GM21786 (cell line): ENCODE measurements at regions not wholly inside any gene's neighbourhood (a gene's known extent, or its start where the extent isn't known, plus 50 kb on each side); places are given as distances from the start of the nearest gene placed in this dataset.

Experiments
- ATAC-seq: cut with Tn5 transposase; IDR thresholded peaks from one replicate; pipeline ENCODE4 v1.9.1; 2021; ENCODE audit not compliant: unreplicated experiment

GRCh38 chr1:60151311-60151710, 77.7 kb upstream of the C1orf87 start:
- ATAC-seq: no peak

DNA sequence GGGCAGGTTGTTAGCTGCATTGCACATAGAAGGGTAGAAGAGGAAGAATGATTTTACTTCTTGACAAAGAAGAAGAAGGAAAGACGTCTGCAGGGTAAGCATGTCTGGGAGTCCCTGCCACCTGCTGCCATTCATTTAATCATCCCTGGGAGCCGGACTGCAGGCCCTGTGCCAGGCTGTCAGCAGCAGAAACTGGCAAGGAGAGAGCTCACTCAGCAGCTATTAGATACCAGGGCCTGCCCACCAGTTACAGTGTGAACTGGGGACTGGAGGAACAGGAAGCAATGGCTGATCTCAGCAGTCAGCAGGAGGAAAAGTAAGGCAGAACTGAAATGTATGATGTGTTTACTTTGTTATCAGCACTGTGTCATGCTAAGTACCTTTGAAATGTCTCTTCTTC, 75.7 kb upstream of the C1orf87 start:
- ATAC-seq: no peak

GRCh38 chr1:60146884-60147283, 73.3 kb upstream of the C1orf87 start:
- ATAC-seq: no peak

DNA sequence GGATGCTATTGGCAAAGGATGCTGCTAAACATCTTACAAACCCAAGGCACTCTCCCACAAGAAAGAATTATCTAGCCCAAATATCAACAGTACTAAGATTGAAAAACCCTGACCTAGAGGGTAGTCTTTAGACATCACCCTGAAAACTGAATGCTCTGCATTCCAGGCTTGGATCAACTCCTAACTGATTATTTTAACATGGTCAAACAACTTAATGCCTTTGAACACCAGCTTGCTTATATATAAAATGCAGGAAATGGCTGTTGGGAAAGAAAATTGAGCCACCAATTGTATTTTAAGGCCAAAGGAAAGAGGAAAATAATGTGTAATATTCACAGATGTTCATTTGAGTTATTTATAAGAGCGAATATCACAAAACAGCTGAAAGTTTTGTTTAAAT, 72.2 kb upstream of the C1orf87 start:
- ATAC-seq: no peak

GRCh38 chr1:60141743-60142142, 68.2 kb upstream of the C1orf87 start:
- no peak for ATAC-seq

DNA sequence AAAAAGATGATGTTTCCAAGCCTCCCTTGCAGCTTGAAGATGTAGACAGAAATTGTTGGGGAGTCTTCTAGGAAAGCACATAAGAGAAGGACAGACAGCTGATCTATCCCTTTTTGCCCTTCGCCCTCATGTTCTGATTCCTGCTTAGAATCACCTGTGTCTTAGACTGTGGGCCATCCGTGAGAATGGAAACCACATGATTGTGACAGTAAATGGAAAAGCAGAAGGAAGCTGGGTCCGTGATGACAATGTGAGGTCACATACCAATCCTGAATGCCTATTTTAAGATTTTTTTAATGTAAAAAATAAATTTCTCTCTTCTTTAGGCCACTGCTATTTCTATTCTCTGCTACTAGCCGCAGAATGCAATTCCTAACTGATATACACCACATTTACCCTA, 67.7 kb upstream of the C1orf87 start:
- ATAC-seq: no peak

DNA sequence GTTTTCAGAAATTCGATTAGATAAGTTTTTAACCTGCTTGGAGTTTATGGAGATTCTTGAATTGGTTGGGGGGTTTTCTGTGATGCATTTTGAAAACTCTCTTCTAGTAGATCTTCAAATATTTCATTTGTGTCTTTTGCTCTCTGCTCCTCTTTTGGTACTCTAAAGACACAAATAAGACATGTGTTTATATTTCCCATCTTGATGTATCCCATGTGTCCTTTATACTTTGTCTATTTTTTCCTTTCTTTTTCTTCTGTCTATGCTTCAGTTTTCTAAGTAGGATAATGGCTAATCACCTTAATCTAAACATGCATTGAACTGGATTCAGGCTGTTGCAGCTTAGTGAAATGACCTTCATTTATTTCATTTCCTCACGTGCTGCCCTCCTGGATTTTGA, 63.8 kb upstream of the C1orf87 start:
- ATAC-seq: no peak

- no peak for ATAC-seq
Observed at GRCh38 chr1:60136395-60136794, 62.8 kb upstream of the C1orf87 start.

DNA sequence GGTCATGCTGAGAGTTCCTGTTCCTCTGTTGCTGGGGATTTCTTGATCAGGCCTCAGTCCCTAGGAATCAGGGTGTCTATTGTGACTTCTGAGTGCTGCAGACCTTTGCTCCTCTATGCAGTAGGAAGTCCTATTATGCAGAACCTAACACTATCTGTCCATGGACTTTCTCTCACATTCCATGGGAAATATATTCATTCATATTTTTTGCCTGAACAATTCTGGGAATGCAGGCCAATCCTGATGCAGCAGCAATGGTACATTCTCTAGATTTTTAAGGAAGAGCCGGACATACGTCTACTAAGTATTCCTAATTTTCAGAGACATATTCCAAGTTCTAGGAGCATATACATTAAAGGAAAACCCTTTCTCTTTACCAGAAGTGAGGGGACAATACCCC, 61.1 kb upstream of the C1orf87 start:
- ATAC-seq: no peak

- no peak for ATAC-seq
Observed at GRCh38 chr1:60133848-60134247, 60.3 kb upstream of the C1orf87 start.

- ATAC-seq: no peak
Observed at GRCh38 chr1:60133000-60133673, 59.6 kb upstream of the C1orf87 start.

GRCh38 chr1:60132108-60132507, 58.5 kb upstream of the C1orf87 start:
- ATAC-seq: no peak

DNA sequence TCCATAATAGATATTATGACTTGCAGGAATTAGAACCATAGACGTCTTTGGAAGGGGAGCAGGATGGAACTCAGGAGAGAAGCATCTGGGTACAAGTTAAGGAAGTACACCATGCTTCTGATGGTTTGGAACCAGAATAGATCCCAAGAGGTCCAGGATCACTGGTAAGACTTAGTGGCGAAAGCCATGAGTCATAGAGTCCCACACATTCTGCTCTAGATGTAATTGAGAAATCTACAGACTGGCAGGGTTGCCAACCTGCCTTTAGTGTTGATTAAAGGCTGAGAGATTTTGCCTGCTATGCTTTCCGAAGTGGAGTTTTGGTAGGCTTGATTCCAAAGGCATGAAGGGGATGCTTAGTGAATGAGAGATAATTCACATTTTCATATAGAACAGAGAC, 57.1 kb upstream of the C1orf87 start:
- no peak for ATAC-seq

DNA sequence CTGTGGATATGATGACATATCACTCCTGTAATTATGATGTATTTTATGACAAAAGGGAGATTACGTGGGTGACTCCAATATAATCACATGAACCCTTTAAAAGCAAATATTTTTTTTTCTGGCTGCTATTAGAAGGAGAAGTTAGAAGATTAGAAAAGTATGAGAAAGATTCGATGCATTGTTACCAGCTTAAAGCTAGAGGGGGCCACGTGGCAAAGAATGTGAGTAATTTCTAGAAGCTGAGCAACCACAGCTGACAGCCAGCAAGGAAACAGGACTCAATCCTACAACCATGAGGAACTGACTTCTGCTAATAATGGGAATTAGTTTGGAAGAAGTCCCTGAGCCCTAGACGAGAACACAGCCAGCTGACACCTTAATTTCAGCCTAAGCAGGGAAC, 56.3 kb upstream of the C1orf87 start:
- no peak for ATAC-seq

DNA sequence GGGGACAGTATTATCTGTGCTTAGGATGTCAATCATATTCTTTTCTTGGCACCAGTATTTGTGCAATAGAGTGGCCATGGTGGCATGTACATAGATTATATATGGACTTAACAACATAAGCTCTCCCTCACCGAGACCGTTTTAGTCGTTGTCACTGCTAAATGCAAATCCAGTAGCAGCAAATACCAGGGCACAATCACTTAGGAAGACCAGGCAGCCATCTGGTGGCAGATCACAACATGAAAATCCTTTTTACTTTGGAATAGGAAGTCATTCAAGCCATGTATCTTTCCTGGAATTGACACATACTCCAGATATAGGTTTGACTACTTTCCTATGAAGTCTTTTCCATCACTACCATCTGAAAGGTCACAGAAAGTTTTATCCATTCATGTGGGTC, 53.2 kb upstream of the C1orf87 start:
- no peak for ATAC-seq
